Adrenal gland (tissue), 5 donors: ENCODE measurements at regions not wholly inside any gene's neighbourhood (a gene's known extent, or its start where the extent isn't known, plus 50 kb on each side); places are given as distances from the start of the nearest gene placed in this dataset.

Experiments
- CTCF ChIP-seq, 6 experiments: fragments of 450-650 bp in 4 of 6; fragments of 200-600 bp in 2 of 6; sonication (generic) in 1 of 6; IDR thresholded peaks; 1 replicate in 5 of 6; 2 replicates in 1 of 6; pipeline versions ENCODE4 v1.5.1 to v1.8.0; 2016 to 2021; ENCODE audit warnings: antibody characterized with exemption in 6 of 6, mild to moderate bottlenecking in 2 of 6, moderate library complexity in 1 of 6
- POLR2A ChIP-seq, 2 donors: fragments of 450-650 bp; IDR thresholded peaks; one replicate each; pipeline ENCODE4 v1.6.1; 2017; ENCODE audit warnings: antibody characterized with exemption in 2 of 2, mild to moderate bottlenecking in 2 of 2, moderate library complexity in 1 of 2
- donor health status: DM: no; HTN: no; CAD: no.

GRCh38 chr12:17326649-17327048 is 720.7 kb upstream of the LMO3 start:
- TF ChIP-seq POLR2A (IDR thresholded peaks at IDR 0.05), result no peak
- TF ChIP-seq CTCF (IDR thresholded peaks at IDR 0.05), result no peak
